ENCODE measurements at regions not wholly inside any gene's neighbourhood (a gene's known extent, or its start where the extent isn't known, plus 50 kb on each side); places are given as distances from the start of the nearest gene placed in this dataset.

DNA sequence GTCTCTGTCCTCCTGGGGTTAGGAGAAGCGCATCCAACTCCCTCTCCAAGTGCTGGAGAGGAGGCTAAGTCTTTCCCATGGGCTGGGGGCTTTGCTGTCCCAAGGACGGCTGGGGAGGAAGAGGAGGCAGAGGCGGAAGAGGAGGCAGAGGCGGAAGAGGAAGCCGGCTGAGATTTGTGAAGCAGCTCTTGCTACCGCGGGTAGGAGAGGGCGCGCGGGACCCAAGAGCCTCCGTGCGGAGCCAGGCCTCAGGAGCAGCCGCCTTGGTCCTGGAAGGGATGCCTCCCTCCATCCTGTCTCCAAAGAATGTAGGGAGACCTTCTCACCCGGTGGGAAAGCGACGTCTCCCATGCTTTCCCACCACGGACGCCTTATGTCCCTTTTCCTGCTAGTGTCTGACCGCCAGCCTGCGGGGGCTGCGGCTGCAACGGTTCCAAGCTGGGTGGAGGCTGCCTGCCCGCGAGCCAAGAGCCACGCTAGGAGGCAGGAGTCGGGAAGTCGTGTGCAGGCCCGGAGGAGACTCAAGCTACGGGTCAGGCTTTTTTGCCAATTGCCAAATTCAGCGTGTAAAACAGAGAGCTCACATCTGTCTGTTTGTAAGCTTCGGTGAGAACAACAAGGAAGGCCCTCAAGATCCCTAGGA is 320.3 kb downstream of the FAM72C start:
- TF ChIP-seq, protein P1, sequence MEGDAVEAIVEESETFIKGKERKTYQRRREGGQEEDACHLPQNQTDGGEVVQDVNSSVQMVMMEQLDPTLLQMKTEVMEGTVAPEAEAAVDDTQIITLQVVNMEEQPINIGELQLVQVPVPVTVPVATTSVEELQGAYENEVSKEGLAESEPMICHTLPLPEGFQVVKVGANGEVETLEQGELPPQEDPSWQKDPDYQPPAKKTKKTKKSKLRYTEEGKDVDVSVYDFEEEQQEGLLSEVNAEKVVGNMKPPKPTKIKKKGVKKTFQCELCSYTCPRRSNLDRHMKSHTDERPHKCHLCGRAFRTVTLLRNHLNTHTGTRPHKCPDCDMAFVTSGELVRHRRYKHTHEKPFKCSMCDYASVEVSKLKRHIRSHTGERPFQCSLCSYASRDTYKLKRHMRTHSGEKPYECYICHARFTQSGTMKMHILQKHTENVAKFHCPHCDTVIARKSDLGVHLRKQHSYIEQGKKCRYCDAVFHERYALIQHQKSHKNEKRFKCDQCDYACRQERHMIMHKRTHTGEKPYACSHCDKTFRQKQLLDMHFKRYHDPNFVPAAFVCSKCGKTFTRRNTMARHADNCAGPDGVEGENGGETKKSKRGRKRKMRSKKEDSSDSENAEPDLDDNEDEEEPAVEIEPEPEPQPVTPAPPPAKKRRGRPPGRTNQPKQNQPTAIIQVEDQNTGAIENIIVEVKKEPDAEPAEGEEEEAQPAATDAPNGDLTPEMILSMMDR (IDR thresholded peaks at IDR 0.05), result no peak
- TF ChIP-seq POLR2A (IDR thresholded peaks at IDR 0.05), result no peak

Measured in body of pancreas (tissue), 4 donors.